H9 (cell line): ENCODE measurements at regions not wholly inside any gene's neighbourhood (a gene's known extent, or its start where the extent isn't known, plus 50 kb on each side); places are given as distances from the start of the nearest gene placed in this dataset.

ENCODE experiments used
- DNase-seq: peaks from one replicate; pipeline ENCODE4 v3.0.0-alpha.2; 2017
- H2AFZ ChIP-seq: one replicate; pipeline ENCODE4 v1.6.1; 2013; ENCODE audit warnings: mild to moderate bottlenecking, low read length, control low read depth, moderate library complexity
- H2AK5ac ChIP-seq: 2 replicates; pipeline ENCODE4 v1.6.1; 2013; ENCODE audit warnings: low read length, control low read depth, mixed read lengths; ENCODE audit not compliant: insufficient read length
- H2BK120ac ChIP-seq: one replicate; pipeline ENCODE4 v1.6.1; 2013; ENCODE audit warnings: low read depth, mild to moderate bottlenecking, low read length, control low read depth, inconsistent platforms; ENCODE audit not compliant: poor library complexity, severe bottlenecking
- H2BK12ac ChIP-seq: 2 replicates; pipeline ENCODE4 v1.6.1; 2013; ENCODE audit warnings: low read length, control low read depth, mixed read lengths, low read depth; ENCODE audit not compliant: insufficient read length
- H2BK15ac ChIP-seq: 2 replicates; pipeline ENCODE4 v1.6.1; 2013; ENCODE audit warnings: low read depth, low read length, control low read depth
- H2BK20ac ChIP-seq: one replicate; pipeline ENCODE4 v1.6.1; 2013; ENCODE audit warnings: low read depth, mild to moderate bottlenecking, low read length, control low read depth, inconsistent platforms; ENCODE audit not compliant: poor library complexity, severe bottlenecking
- H2BK5ac ChIP-seq: 2 replicates; pipeline ENCODE4 v1.6.1; 2013; ENCODE audit warnings: low read length, control low read depth, mixed read lengths; ENCODE audit not compliant: insufficient read length
- H3K14ac ChIP-seq: 2 replicates; pipeline ENCODE4 v1.6.1; 2013; ENCODE audit warnings: low read length, control low read depth; ENCODE audit not compliant: insufficient read depth
- H3K18ac ChIP-seq: 2 replicates; pipeline ENCODE4 v1.6.1; 2013; ENCODE audit warnings: low read depth, mild to moderate bottlenecking, mixed read lengths, low read length, control low read depth; ENCODE audit not compliant: insufficient read length
- H3K23ac ChIP-seq: 2 replicates; pipeline ENCODE4 v1.6.1; 2013; ENCODE audit warnings: low read length, control low read depth, mixed read lengths, low read depth; ENCODE audit not compliant: insufficient read length
- H3K23me2 ChIP-seq: 2 replicates; pipeline ENCODE4 v1.6.1; 2013; ENCODE audit warnings: low read depth, mild to moderate bottlenecking, mixed read lengths, low read length, control low read depth; ENCODE audit not compliant: insufficient read length, poor library complexity, severe bottlenecking
- H3K27ac ChIP-seq: 2 replicates; pipeline ENCODE4 v1.5.1; 2013; ENCODE audit warnings: low read length, control low read depth, mixed read lengths, low read depth; ENCODE audit not compliant: insufficient read length
- H3K27me3 ChIP-seq: 2 replicates; pipeline ENCODE4 v1.6.1; 2013; ENCODE audit warnings: low read length, control low read depth, inconsistent platforms; ENCODE audit not compliant: insufficient read depth
- H3K4ac ChIP-seq: 2 replicates; pipeline ENCODE4 v1.6.1; 2013; ENCODE audit warnings: low read depth, mild to moderate bottlenecking, control low read depth, inconsistent platforms, low read length, moderate library complexity
- H3K4me1 ChIP-seq: 2 replicates; pipeline ENCODE4 v1.6.1; 2013; ENCODE audit warnings: low read length, control low read depth, inconsistent platforms; ENCODE audit not compliant: insufficient read depth
- H3K4me2 ChIP-seq: 2 replicates; pipeline ENCODE4 v1.6.1; 2013; ENCODE audit warnings: low read length, control low read depth, mixed read lengths; ENCODE audit not compliant: insufficient read length, insufficient read depth
- H3K56ac ChIP-seq: 2 replicates; pipeline ENCODE4 v1.6.1; 2013; ENCODE audit warnings: low read depth, mild to moderate bottlenecking, mixed read lengths, low read length, control low read depth; ENCODE audit not compliant: insufficient read length
- H3K79me1 ChIP-seq: 2 replicates; pipeline ENCODE4 v1.6.1; 2013; ENCODE audit warnings: low read depth, mild to moderate bottlenecking, moderate library complexity, low read length, control low read depth, inconsistent platforms; ENCODE audit not compliant: insufficient read depth, poor library complexity, severe bottlenecking
- H3K79me2 ChIP-seq: 2 replicates; pipeline ENCODE4 v1.6.1; 2013; ENCODE audit warnings: low read length, control low read depth, inconsistent platforms; ENCODE audit not compliant: insufficient read depth
- H3K9ac ChIP-seq: 2 replicates; pipeline ENCODE4 v1.6.1; 2013; ENCODE audit warnings: low read length, control low read depth, mixed read lengths; ENCODE audit not compliant: insufficient read length; ENCODE audit errors: extremely low read depth
- H3K9me3 ChIP-seq: one replicate; pipeline ENCODE4 v1.6.1; 2013; ENCODE audit warnings: low read depth, low read length, inconsistent platforms; ENCODE audit not compliant: control insufficient read depth
- H3T11ph ChIP-seq: one replicate; pipeline ENCODE4 v1.6.1; 2013; ENCODE audit warnings: mild to moderate bottlenecking, low read length, control low read depth, inconsistent platforms
- H4K20me1 ChIP-seq: one replicate; pipeline ENCODE4 v1.6.1; 2013; ENCODE audit not compliant: control insufficient read depth, insufficient read length, insufficient read depth
- H4K5ac ChIP-seq: 2 replicates; pipeline ENCODE4 v1.6.1; 2013; ENCODE audit warnings: low read depth, mild to moderate bottlenecking, mixed read lengths, low read length, control low read depth; ENCODE audit not compliant: insufficient read length
- H4K8ac ChIP-seq: replicated peaks from 2 replicates; pipeline ENCODE4 v1.6.1; 2013; ENCODE audit warnings: low read length, control low read depth, mixed read lengths, low read depth; ENCODE audit not compliant: insufficient read length
- H4K91ac ChIP-seq: 2 replicates; pipeline ENCODE4 v1.6.1; 2013; ENCODE audit warnings: low read depth, mild to moderate bottlenecking, moderate library complexity, mixed read lengths, low read length, control low read depth; ENCODE audit not compliant: insufficient read length
- H3K27ac Mint-ChIP-seq, 3 experiments: 2 replicates in 2 of 3; 3 replicates in 1 of 3; pipeline ENCODE4 v1.8.0; 2020 to 2021; ENCODE audit warnings: mixed read lengths in 3 of 3, mild to moderate bottlenecking in 1 of 3, moderate library complexity in 1 of 3
- H3K27me3 Mint-ChIP-seq: 2 replicates; pipeline ENCODE4 v1.8.0; 2021; ENCODE audit warnings: low read depth, mild to moderate bottlenecking, moderate library complexity, mixed read lengths
- H3K36me3 Mint-ChIP-seq, 3 experiments: 2 replicates in 2 of 3; 3 replicates in 1 of 3; pipeline ENCODE4 v1.8.0; 2020 to 2021; ENCODE audit warnings: low read depth in 3 of 3, mixed read lengths in 3 of 3; ENCODE audit not compliant: insufficient read depth in 1 of 3
- H3K4me1 Mint-ChIP-seq, 2 experiments: 2 replicates each; pipeline ENCODE4 v1.8.0; 2020; ENCODE audit warnings: mixed read lengths in 2 of 2
- H3K4me3 Mint-ChIP-seq, 2 experiments: 2 replicates in 1 of 2; 3 replicates in 1 of 2; pipeline ENCODE4 v1.8.0; 2020 to 2021; ENCODE audit warnings: mild to moderate bottlenecking in 2 of 2, mixed read lengths in 2 of 2, moderate library complexity in 1 of 2
- H3K9me3 Mint-ChIP-seq, 2 experiments: 2 replicates in 1 of 2; 3 replicates in 1 of 2; pipeline ENCODE4 v1.8.0; 2020; ENCODE audit warnings: mild to moderate bottlenecking in 2 of 2, mixed read lengths in 2 of 2, moderate library complexity in 1 of 2
- WGBS: extraction: QIAGEN DNeasy Blood & Tissue Kit; methylation state at CpG from one replicate; pipeline ENCODE4 v1.1.7; 2013; ENCODE audit warnings: missing lambda C conversion rate, low lambda C conversion rate, mixed read lengths; ENCODE audit not compliant: insufficient read length; ENCODE audit errors: extremely low coverage; 5-methylcytosine and 5-hydroxymethylcytosine counted together
- TF ChIP-seq, protein P1 (sequence below): fragments of 200-600 bp; sonication (generic); conservative IDR thresholded peaks from 3 replicates; pipeline ENCODE4 v1.8.0; 2021; ENCODE audit warnings: antibody characterized with exemption, mild to moderate bottlenecking

GRCh38 chr13:37375724-37376123, 222.8 kb downstream of the POSTN start:
- Mint-ChIP-seq H3K36me3 (no peaks in the 10 kb centered on the region), H3K9me3 (no peaks in the 10 kb centered on the region), H3K4me3 (no peak overlapping the region), H3K4me1 (no peaks in the 10 kb centered on the region), H3K27me3 (no peaks in the 10 kb centered on the region), H3K27ac (no peak overlapping the region)
- Histone ChIP-seq H3K9ac (no peak overlapping the region), H3K27me3 (no peaks in the 10 kb centered on the region), H4K91ac (no peak overlapping the region), H3K18ac (no peak overlapping the region), H2BK15ac (no peak overlapping the region), H4K20me1 (no peaks in the 10 kb centered on the region), H3K4me2 (no peak overlapping the region), H3K79me2 (no peaks in the 10 kb centered on the region), H3K9me3 (no peaks in the 10 kb centered on the region), H3K79me1 (no peaks in the 10 kb centered on the region), H4K5ac (no peak overlapping the region), H3K23me2 (no peaks in the 10 kb centered on the region), H2AK5ac (no peak overlapping the region), H4K8ac (no peak overlapping the region), H3K4me1 (no peaks in the 10 kb centered on the region), H2AFZ (no peak overlapping the region), H3K56ac (no peak overlapping the region), H2BK5ac (no peak overlapping the region), H3K14ac (no peak overlapping the region), H3T11ph (no peak overlapping the region), H3K23ac (no peak overlapping the region), H2BK20ac (no peak overlapping the region), H2BK120ac (no peak overlapping the region), H3K4ac (no peak overlapping the region), H2BK12ac (no peak overlapping the region), H3K27ac (no peak overlapping the region)
- no peak for DNase-seq
- WGBS = no CpG with 5 or more reads among the region's 3 CpGs
- TF ChIP-seq, protein P1, sequence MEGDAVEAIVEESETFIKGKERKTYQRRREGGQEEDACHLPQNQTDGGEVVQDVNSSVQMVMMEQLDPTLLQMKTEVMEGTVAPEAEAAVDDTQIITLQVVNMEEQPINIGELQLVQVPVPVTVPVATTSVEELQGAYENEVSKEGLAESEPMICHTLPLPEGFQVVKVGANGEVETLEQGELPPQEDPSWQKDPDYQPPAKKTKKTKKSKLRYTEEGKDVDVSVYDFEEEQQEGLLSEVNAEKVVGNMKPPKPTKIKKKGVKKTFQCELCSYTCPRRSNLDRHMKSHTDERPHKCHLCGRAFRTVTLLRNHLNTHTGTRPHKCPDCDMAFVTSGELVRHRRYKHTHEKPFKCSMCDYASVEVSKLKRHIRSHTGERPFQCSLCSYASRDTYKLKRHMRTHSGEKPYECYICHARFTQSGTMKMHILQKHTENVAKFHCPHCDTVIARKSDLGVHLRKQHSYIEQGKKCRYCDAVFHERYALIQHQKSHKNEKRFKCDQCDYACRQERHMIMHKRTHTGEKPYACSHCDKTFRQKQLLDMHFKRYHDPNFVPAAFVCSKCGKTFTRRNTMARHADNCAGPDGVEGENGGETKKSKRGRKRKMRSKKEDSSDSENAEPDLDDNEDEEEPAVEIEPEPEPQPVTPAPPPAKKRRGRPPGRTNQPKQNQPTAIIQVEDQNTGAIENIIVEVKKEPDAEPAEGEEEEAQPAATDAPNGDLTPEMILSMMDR = no peak
